ENCODE measurements at regions not wholly inside any gene's neighbourhood (a gene's known extent, or its start where the extent isn't known, plus 50 kb on each side); places are given as distances from the start of the nearest gene placed in this dataset.
A peak's percentile ranks its signal among the peaks of the same experiment; 100 is the strongest.

GRCh38 chr21:43362321-43362791 is 64.6 kb downstream of the SIK1 start:
- H3K79me2 ChIP-seq (ENCODE audit: insufficient read depth, low read depth, low read length), result no peaks in the 10 kb centered on the region
- H3K4me3 ChIP-seq (ENCODE audit: low read depth, low read length, poor library complexity, severe bottlenecking), result peak overlapping the region; percentile 65
- no TSS peak for BruUV-seq (replicated peaks)
- H3K4me1 ChIP-seq (ENCODE audit: insufficient read depth, low read length, poor library complexity, severe bottlenecking), result peaks cover 49% of the 10 kb centered on the region
- peak; percentile 92 for DNase-seq (ENCODE audit: low spot score)
- TF ChIP-seq, protein P1, sequence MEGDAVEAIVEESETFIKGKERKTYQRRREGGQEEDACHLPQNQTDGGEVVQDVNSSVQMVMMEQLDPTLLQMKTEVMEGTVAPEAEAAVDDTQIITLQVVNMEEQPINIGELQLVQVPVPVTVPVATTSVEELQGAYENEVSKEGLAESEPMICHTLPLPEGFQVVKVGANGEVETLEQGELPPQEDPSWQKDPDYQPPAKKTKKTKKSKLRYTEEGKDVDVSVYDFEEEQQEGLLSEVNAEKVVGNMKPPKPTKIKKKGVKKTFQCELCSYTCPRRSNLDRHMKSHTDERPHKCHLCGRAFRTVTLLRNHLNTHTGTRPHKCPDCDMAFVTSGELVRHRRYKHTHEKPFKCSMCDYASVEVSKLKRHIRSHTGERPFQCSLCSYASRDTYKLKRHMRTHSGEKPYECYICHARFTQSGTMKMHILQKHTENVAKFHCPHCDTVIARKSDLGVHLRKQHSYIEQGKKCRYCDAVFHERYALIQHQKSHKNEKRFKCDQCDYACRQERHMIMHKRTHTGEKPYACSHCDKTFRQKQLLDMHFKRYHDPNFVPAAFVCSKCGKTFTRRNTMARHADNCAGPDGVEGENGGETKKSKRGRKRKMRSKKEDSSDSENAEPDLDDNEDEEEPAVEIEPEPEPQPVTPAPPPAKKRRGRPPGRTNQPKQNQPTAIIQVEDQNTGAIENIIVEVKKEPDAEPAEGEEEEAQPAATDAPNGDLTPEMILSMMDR (conservative IDR thresholded peaks at IDR 0.05; ENCODE audit: low read length), result peak; percentile 27; the same call in 1 of the 2 replicates
- TF ChIP-seq EZH2phosphoT487 (IDR thresholded peaks at IDR 0.05; ENCODE audit: borderline replicate concordance, low read depth, low read length), result no peak
- no peaks in the 10 kb centered on the region for H3K9me3 ChIP-seq (ENCODE audit: low read length)
- peak overlapping the region; percentile 87 for H3K4me2 ChIP-seq (ENCODE audit: low read length)
- ChIA-PET POLR2A (interaction anchor here (0.6 kb wide), 1 partner anchor 504 kb away, joined by 3 read pairs; no protein-coding TSS in a partner anchor), CTCF (ENCODE audit: unreplicated experiment) (interaction anchor here (0.6 kb wide), 1 partner anchor 52 kb away, joined by 7 read pairs; no protein-coding TSS in a partner anchor)
- no peaks in the 10 kb centered on the region for H3K9me2 ChIP-seq (ENCODE audit: insufficient read depth, low read length)
- H3K27ac ChIP-seq (ENCODE audit: low read depth, low read length, poor library complexity, severe bottlenecking), result peak overlapping the region; percentile 91
- no peaks in the 10 kb centered on the region for H4K20me1 ChIP-seq (ENCODE audit: insufficient read depth, low read length)
- H3K36me3 ChIP-seq (ENCODE audit: insufficient read depth, low read length), result no peaks in the 10 kb centered on the region
- H2AFZ ChIP-seq (ENCODE audit: low read length), result peak overlapping the region; percentile 79
- intact Hi-C loops (cut with micrococcal nuclease; ENCODE audit: unreplicated experiment), result no loop called here

GRCh38 chr21:43361493-43362296 is 65.2 kb downstream of the SIK1 start:
- intact Hi-C loops (cut with micrococcal nuclease; ENCODE audit: unreplicated experiment), result loop anchor here (2.0 kb wide), 1 partner anchor 67 kb away; no protein-coding TSS in a partner anchor
- no peaks in the 10 kb centered on the region for H4K20me1 ChIP-seq (ENCODE audit: insufficient read depth, low read length)
- peak overlapping the region; percentile 79 for H2AFZ ChIP-seq (ENCODE audit: low read length)
- DNase-seq (ENCODE audit: low spot score), result peak; percentile 89
- no peaks in the 10 kb centered on the region for H3K79me2 ChIP-seq (ENCODE audit: insufficient read depth, low read depth, low read length)
- POLR2A ChIA-PET, result interaction anchor here (0.6 kb wide), 1 partner anchor 504 kb away, joined by 3 read pairs; no protein-coding TSS in a partner anchor
- BruUV-seq (replicated peaks), result TSS peak; percentile 90
- peak overlapping the region; percentile 65 for H3K4me3 ChIP-seq (ENCODE audit: low read depth, low read length, poor library complexity, severe bottlenecking)
- CTCF ChIA-PET (ENCODE audit: unreplicated experiment), result no interaction called here
- TF ChIP-seq, protein P1 (conservative IDR thresholded peaks at IDR 0.05; ENCODE audit: low read length), result no peak; the same call in 1 of the 2 replicates
- TF ChIP-seq EZH2phosphoT487 (IDR thresholded peaks at IDR 0.05; ENCODE audit: borderline replicate concordance, low read depth, low read length), result no peak
- peak overlapping the region; percentile 91 for H3K27ac ChIP-seq (ENCODE audit: low read depth, low read length, poor library complexity, severe bottlenecking)
- no peaks in the 10 kb centered on the region for H3K36me3 ChIP-seq (ENCODE audit: insufficient read depth, low read length)
- H3K9me2 ChIP-seq (ENCODE audit: insufficient read depth, low read length), result no peaks in the 10 kb centered on the region
- no peaks in the 10 kb centered on the region for H3K9me3 ChIP-seq (ENCODE audit: low read length)
- peak overlapping the region; percentile 87 for H3K4me2 ChIP-seq (ENCODE audit: low read length)
- H3K4me1 ChIP-seq (ENCODE audit: insufficient read depth, low read length, poor library complexity, severe bottlenecking), result peaks cover 51% of the 10 kb centered on the region

DNA sequence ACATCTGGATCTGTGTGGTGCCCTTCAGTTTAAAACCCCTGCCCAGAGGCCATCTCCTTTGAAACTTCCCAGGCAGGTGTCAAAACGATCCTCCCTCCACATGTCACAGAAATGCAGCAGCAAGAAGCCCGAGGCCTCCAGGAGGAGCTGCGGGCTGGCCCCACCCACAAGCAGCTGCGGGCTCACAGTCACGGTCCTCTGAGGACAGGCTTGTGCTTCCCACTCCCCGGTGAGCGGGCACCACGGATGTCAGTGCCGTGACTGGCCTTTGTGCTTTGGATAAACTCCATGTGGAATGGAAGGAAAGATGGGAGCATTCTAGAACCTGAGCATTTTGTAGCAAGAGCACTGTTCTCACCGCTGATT is 65.8 kb downstream of the SIK1 start:
- ChIA-PET CTCF (ENCODE audit: unreplicated experiment) (no interaction called here), POLR2A (no interaction called here)
- peaks cover 57% of the 10 kb centered on the region for H3K4me1 ChIP-seq (ENCODE audit: insufficient read depth, low read length, poor library complexity, severe bottlenecking)
- peak; percentile 69 for DNase-seq (ENCODE audit: low spot score)
- intact Hi-C loops (cut with micrococcal nuclease; ENCODE audit: unreplicated experiment), result loop anchor here (2.0 kb wide), 1 partner anchor 66 kb away; no protein-coding TSS in a partner anchor
- no peaks in the 10 kb centered on the region for H3K9me3 ChIP-seq (ENCODE audit: low read length)
- H2AFZ ChIP-seq (ENCODE audit: low read length), result peak overlapping the region; percentile 79; the same call in 1 of the 2 replicates
- H3K9me2 ChIP-seq (ENCODE audit: insufficient read depth, low read length), result no peaks in the 10 kb centered on the region
- H3K36me3 ChIP-seq (ENCODE audit: insufficient read depth, low read length), result no peaks in the 10 kb centered on the region
- no peaks in the 10 kb centered on the region for H3K79me2 ChIP-seq (ENCODE audit: insufficient read depth, low read depth, low read length)
- no peaks in the 10 kb centered on the region for H4K20me1 ChIP-seq (ENCODE audit: insufficient read depth, low read length)
- peak overlapping the region; percentile 91 for H3K27ac ChIP-seq (ENCODE audit: low read depth, low read length, poor library complexity, severe bottlenecking)
- no TSS peak for BruUV-seq (replicated peaks)
- TF ChIP-seq EZH2phosphoT487 (IDR thresholded peaks at IDR 0.05; ENCODE audit: borderline replicate concordance, low read depth, low read length), result no peak
- TF ChIP-seq, protein P1 (conservative IDR thresholded peaks at IDR 0.05; ENCODE audit: low read length), result peak; percentile 26; the same call in 1 of the 2 replicates
- peak overlapping the region; percentile 87 for H3K4me2 ChIP-seq (ENCODE audit: low read length)
- H3K4me3 ChIP-seq (ENCODE audit: low read depth, low read length, poor library complexity, severe bottlenecking), result peak overlapping the region; percentile 65
